Prostate gland (tissue), 2 donors: ENCODE measurements at regions not wholly inside any gene's neighbourhood (a gene's known extent, or its start where the extent isn't known, plus 50 kb on each side); places are given as distances from the start of the nearest gene placed in this dataset.

Experiments
- POLR2A ChIP-seq: fragments of 450-650 bp; IDR thresholded peaks from one replicate; pipeline ENCODE4 v1.6.1; 2016; ENCODE audit warnings: antibody characterized with exemption, mild to moderate bottlenecking
- TF ChIP-seq, protein P1 (sequence below), 4 experiments: fragments of 200-600 bp in 2 of 4; fragments of 450-650 bp in 2 of 4; sonication (generic) in 2 of 4; IDR thresholded peaks; 1 replicate in 3 of 4; 2 replicates in 1 of 4; pipeline ENCODE4 v1.5.1; 2016 to 2019; ENCODE audit warnings: antibody characterized with exemption in 4 of 4, mild to moderate bottlenecking in 2 of 4, moderate library complexity in 2 of 4

GRCh38 chr16:65196420-65197075 lies 74.7 kb upstream of the CDH11 start:
- TF ChIP-seq, protein P1, sequence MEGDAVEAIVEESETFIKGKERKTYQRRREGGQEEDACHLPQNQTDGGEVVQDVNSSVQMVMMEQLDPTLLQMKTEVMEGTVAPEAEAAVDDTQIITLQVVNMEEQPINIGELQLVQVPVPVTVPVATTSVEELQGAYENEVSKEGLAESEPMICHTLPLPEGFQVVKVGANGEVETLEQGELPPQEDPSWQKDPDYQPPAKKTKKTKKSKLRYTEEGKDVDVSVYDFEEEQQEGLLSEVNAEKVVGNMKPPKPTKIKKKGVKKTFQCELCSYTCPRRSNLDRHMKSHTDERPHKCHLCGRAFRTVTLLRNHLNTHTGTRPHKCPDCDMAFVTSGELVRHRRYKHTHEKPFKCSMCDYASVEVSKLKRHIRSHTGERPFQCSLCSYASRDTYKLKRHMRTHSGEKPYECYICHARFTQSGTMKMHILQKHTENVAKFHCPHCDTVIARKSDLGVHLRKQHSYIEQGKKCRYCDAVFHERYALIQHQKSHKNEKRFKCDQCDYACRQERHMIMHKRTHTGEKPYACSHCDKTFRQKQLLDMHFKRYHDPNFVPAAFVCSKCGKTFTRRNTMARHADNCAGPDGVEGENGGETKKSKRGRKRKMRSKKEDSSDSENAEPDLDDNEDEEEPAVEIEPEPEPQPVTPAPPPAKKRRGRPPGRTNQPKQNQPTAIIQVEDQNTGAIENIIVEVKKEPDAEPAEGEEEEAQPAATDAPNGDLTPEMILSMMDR (IDR thresholded peaks at IDR 0.05): no peak
- no peak for TF ChIP-seq POLR2A
